Ovary (tissue), 3 donors: ENCODE measurements at regions not wholly inside any gene's neighbourhood (a gene's known extent, or its start where the extent isn't known, plus 50 kb on each side); places are given as distances from the start of the nearest gene placed in this dataset.

Source experiments
- EP300 ChIP-seq: sonication (generic); formaldehyde crosslinking; IDR thresholded peaks from one replicate; pipeline ENCODE4 v1.6.1; 2017; ENCODE audit warnings: antibody characterized with exemption
- TF ChIP-seq, protein P1 (sequence below), 3 donors: fragments of 450-650 bp in 2 of 3; fragments of 200-600 bp in 1 of 3; IDR thresholded peaks; one replicate each; pipeline versions ENCODE4 v1.5.1 to v1.8.0; 2016 to 2022; ENCODE audit warnings: antibody characterized with exemption in 3 of 3, mild to moderate bottlenecking in 1 of 3
- donor health status: DM: no; HTN: no; CAD: no.

DNA sequence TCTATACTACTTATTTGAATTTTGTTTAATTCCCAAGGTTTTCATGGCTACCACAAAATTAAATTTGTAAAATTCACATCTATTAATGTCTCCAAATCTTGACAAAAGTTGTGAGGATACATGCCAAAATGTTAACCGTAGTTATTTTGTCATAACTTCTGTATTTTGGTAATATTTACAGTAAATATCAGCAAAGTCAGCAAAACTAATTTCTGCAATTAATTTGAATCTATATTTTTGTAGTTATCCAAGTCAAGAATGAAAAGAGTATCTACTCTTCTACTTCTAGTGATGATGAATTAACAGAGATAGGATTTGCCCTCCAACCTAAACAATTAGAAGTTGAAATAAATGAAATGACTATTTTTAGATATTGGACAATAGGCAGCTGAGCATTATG is 238.9 kb downstream of the CYP26B1 start:
- TF ChIP-seq, protein P1, sequence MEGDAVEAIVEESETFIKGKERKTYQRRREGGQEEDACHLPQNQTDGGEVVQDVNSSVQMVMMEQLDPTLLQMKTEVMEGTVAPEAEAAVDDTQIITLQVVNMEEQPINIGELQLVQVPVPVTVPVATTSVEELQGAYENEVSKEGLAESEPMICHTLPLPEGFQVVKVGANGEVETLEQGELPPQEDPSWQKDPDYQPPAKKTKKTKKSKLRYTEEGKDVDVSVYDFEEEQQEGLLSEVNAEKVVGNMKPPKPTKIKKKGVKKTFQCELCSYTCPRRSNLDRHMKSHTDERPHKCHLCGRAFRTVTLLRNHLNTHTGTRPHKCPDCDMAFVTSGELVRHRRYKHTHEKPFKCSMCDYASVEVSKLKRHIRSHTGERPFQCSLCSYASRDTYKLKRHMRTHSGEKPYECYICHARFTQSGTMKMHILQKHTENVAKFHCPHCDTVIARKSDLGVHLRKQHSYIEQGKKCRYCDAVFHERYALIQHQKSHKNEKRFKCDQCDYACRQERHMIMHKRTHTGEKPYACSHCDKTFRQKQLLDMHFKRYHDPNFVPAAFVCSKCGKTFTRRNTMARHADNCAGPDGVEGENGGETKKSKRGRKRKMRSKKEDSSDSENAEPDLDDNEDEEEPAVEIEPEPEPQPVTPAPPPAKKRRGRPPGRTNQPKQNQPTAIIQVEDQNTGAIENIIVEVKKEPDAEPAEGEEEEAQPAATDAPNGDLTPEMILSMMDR (IDR thresholded peaks at IDR 0.05): no peak
- no peak for TF ChIP-seq EP300
